GM20000 (cell line): ENCODE measurements at regions not wholly inside any gene's neighbourhood (a gene's known extent, or its start where the extent isn't known, plus 50 kb on each side); places are given as distances from the start of the nearest gene placed in this dataset.

Experiments
- DNase-seq: peaks from one replicate; pipeline ENCODE4 v3.0.0; 2012; ENCODE audit warnings: low spot score
- CTCF ChIP-seq: IDR thresholded peaks from 2 replicates; pipeline ENCODE4 v1.5.1; 2012; ENCODE audit warnings: mild to moderate bottlenecking, control low read depth; ENCODE audit errors: extremely low read depth, missing control alignments

GRCh38 chr1:29827801-29828525 is 591.6 kb downstream of the PTPRU start:
- DNase-seq: no peak
- no peak for TF ChIP-seq CTCF

- no peak for TF ChIP-seq CTCF
- DNase-seq: no peak
Observed at GRCh38 chr1:29827237-29827750, 591.0 kb downstream of the PTPRU start.

- TF ChIP-seq CTCF: no peak
- DNase-seq: no peak
Observed at GRCh38 chr1:29826646-29827045, 590.3 kb downstream of the PTPRU start.

- no peak for TF ChIP-seq CTCF
- no peak for DNase-seq
Observed at GRCh38 chr1:29825941-29826415, 589.7 kb downstream of the PTPRU start.

- TF ChIP-seq CTCF: no peak
- DNase-seq: no peak
Observed at GRCh38 chr1:29825274-29825940, 589.1 kb downstream of the PTPRU start.

- no peak for DNase-seq
- no peak for TF ChIP-seq CTCF
Observed at GRCh38 chr1:29824511-29825273, 588.4 kb downstream of the PTPRU start.
